ENCODE measurements at regions not wholly inside any gene's neighbourhood (a gene's known extent, or its start where the extent isn't known, plus 50 kb on each side); places are given as distances from the start of the nearest gene placed in this dataset.

DNA sequence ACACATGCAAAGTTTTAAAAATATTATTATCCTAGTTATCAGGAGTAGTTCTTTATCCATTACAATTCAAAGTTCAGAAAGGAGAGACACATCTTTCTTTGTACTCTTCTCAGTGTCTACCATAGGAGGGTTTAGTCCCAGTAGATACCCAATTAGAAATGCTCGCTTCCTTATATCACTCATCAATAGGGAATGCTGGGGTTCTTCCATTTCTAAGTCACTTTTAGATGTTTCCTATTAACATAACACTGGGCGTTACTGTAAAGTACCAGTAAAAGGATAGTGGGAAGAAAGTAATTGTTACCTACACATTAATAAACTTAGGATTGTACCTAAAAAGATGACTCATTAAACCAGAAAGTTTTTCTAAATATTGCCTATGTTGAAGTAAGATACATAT is 348.3 kb upstream of the CDH6 start:
- ATAC-seq = no peak

DNA sequence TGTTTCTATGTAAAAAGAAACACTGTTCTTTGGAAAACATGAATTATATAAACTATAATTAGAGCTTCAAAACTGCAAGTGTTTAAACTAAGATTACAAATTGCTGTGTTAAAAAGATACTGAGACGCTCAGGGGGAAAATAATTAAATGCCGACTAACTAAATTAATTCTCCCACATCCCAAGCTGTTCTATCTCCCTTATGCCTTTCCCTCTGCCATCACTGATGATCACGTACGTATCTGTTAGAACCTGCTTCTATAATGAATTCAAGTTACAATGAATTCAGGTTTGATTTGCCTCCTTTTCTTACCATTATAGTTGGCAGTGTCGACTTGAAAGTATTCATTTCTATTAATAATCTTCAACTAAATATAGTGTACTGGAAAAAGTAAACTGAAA is 349.9 kb upstream of the CDH6 start:
- ATAC-seq = no peak

DNA sequence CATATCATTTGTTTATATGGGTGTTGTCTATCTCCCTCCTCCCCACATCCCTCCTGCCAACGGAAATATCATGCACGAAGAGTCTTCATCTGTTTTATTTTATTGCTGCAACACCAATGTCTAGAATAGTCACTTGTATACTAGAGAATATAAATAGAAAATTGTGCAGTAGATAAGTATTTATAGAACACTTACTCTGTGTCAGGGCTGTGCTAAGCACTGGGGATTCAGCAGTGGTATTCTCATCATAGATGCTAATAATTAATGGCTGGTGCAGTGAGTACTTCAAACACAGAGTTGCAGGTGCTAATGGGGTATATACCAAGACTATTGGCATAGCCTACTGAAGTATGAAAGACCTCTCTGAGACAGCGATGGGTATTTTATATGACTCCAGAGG is 353.5 kb upstream of the CDH6 start:
- no peak for ATAC-seq

DNA sequence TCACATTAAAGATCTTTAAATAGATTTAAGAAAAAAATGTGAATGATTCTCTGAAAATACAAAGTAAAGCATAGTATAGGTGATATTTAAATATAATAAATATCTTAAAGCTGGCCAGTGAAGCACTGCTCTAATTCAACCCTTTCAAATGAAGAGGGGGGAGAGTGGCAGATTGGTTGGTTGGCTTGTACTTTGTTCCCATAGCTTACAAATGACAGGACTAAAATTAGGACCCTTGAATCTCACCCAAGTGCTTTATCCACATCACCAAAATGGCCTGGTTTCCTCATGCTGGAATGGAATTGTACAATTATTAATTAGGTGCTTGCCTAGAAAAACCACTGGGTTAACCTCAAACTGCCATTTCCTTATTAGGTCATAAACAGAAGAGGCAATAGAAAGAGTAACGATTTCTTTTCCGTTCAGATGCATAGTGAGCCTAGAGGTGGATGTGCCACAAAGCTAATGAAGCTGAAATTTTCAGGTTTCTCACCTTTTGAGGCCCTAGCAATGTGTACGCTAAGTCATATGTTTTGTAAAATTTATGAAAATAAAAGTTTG is 354.5 kb upstream of the CDH6 start:
- ATAC-seq = no peak

DNA sequence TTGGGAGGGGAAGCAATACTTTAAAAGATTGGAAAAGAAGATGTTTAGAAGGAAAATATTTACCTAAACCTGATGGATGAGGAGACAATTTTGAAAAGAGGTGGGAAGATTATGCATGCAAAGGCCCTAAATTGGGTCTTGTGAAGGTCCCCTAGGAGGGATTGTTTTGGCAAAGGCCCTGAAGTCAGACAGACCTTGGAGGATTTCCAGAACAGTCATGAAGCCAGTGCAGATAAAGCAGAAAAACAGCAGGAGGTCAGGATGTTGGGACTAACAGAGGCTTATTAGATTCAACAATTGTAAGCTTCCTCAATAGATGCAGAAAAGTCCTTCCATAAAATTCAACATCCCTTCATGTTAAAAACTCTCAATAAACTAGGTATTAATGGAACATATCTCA is 361.0 kb upstream of the CDH6 start:
- ATAC-seq = no peak

DNA sequence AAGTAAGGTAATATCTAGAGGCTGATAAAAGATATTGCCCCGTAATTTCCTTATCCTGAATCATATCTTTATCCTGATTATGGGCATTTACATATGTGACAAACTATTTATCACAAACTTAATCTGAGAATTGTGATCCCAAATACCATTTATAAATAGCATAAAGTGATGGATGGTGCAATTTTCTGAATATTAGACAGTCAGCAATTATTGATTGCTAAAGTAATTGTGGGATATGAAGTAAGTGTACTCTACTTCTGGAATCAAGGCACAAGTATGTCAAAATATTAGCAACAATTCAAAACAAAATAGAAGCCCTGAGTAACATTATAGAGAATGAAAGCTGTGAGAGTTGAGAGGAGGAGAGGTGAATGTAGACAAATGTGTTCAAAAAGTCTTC is 361.9 kb upstream of the CDH6 start:
- ATAC-seq = no peak

DNA sequence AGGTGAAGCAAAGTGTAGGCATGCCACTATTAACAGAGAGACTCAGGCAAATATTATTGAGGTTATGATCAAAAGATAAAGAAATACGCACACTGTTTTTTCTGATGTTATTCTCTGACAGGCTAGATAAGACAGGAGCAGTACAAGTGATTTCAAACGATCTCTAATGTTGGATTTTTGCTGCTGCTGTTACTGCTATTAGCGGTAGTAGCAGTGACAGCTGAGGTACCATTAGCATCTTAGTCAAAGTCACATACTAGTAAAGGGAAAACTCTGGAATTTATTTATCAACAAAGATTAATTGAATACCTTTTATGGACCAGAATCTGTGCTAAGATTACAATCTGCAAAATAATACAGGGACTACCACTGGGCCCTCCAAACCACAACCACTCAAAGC is 362.4 kb upstream of the CDH6 start:
- ATAC-seq = no peak

DNA sequence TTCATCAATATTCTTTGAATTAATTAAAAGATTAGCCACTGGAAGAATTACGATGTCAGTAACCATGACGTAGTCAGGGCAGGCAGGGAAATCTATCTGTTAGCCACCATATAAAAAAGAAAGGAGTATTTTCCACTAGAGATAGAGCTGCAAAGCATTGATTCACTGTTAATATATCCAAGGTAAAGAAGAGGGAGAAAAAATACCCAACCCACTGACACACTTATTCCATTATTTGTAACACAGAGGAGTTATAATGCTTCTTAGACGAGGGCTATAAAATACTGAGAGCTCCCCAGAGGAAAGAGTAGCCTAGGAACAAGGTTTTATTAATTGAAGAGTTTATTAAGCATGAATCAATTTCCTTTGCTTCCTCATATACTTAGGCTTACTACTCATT is 382.2 kb upstream of the CDH6 start:
- ATAC-seq = no peak

DNA sequence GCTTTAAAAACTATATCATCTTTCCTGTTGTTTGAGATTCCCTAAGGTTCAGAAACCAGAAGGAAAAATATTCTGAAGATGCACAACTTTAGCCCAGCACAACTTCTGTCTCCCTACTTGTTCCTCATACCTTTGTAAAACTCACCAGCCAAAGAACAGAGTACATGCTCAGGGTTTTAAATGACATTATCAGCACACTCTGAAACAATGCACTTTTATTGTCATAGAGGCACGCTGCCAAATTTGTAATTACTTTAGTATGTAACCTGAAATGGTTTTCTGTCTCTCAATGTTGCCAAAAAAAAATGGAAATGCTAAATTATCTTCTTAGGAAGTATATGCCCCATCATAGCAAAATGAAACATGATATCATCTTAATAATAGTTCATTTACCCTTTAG is 383.6 kb upstream of the CDH6 start:
- ATAC-seq = no peak

DNA sequence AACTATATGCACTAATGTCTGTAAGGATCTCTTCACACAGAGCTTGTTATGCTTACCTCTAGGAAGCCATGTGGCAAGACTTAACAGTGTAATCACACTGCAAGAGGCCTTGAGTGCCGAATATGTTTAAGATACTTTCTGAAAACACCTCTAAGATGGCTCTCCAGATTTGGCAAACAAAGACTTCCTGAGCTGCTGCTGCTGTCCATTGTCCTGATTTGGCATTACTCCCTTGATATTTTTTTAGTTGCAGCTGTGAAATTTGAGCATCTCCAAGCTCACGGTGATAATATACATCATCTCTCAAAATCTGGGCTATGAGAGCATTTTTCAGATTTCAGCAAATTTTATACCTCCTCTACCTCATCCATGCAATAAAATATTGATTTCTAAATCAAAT is 384.5 kb upstream of the CDH6 start:
- no peak for ATAC-seq

DNA sequence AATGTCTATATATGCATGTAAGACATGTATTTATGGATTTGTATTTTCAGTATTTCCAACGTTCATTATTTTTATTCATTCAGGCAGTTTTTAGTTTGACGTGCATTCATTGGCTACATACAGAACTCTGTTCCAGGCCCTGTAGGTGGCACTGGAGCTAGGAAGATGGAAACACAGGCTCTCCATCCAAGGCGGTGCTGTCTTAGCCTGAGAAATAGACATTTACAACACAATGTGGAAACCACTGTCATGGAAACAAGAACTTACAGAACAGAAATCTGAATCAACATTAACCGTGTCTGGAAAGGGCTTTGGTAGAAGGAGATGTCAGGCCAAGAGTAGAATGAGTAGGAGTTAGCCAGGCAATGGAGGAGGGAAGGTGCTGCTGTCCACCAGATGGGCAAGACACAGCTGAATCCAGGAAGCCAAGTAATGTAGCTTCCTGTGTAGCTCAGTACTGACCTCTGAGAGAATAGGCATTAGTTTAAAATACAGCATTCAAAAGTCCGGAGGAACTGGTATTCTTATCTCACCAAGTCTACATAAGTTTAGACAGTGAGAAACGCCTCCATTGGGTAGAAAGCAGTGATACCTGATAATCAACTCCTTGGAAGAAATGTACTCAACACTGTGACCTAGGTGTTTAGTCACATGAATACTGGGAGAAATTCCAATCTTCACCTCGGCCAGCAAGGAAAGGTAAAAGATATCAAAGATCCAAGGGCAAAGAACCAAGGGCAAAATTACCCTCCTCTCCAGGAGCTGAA is 388.6 kb upstream of the CDH6 start:
- no peak for ATAC-seq

DNA sequence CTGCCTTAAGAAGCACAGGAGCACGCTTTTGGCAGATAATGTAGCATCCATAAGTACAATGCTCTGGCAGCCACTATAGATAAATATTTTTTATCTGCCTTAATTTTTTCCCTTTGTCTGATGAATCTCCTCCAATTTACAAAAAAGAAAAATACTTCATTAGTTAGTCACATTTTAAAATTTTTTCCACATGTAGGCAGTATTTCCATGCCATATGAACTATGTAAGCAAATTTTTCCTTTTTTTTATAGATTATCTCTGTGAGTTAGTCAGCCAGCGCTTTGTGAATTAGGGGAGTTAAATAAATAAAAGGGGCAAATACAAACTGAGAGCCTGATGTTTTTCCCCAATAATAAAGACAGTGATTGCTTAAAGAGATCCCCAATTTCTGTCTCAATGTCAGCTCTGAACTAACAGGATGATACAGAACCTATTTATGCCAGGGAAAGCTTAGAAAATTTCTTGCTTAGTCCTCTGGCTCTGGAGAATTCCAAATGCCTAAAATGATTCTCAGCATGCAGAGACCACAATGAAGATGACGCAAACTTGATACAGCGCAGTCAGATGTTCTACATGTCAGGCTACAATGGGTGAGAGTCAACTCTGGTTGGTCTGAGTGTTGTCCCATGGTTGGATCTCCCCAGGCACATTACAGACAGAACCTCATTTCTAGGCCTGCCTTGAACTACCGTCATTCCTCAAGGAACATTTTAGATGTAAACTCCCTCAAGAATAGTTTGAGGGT is 390.4 kb upstream of the CDH6 start:
- no peak for ATAC-seq

DNA sequence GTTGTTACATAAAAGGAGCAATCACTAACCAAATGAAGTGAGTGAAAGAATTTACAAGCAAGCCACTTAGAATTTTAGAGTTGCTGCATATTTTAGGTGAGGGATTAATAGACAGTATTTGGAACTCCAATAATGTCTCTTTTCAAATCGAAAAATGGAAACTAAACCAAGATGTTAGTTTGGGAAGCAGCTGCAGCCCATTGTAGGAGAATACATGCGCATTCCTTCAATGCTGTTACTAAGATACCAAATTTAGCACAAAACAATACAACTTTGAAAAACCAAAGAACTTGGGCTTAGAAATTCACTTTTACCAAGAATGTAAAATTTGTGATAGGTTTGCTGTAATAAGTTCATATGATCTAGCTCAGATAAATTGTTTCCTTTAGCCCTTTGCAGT is 411.8 kb upstream of the CDH6 start:
- ATAC-seq = no peak

DNA sequence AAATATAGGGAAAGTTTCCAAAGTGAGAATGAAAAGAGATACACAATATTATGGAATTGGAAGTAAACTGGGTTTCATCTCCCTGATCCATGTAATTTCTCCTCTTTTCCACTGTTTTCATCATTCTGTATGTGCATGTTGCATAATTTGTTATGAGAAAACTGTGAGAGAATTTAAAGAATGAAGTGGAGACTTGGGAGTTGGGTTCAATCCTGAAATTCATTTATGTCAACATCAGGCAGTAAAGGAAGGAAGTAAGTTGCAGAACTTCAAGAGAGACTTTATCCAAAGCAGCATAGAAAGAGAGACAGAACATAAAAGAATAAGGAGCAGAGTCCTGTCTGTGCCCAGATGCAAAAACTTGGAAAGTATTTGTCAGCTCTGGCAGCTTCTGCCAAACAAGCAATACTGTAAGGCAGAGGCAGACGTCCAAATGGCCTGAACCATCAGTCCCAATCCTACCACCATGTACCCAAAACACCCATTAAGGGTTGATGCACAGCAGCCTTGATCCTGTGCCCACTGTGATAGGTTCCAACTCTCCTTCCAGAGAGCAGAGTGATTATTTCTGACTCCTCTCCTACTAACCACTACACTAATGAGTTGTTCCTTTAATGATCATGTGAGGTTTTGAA is 425.3 kb upstream of the CDH6 start:
- ATAC-seq = no peak

DNA sequence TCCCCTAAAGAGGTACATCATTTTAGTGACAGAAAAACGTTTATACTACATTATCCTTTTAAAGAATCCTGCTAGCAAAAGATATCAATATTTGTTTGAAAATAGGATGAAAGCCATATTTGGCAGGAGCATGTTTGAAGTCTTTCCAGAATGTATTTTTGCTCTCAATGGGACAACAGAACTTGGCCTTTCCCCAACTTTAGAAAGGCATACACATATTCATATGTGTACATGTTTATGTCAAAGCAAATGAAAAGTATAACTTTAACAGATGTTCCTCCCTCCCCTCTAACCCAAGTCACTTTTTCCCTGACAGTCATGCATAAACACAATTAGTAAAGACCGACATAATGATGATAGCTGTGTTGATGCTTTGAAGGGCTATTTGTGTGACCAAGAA is 427.8 kb upstream of the CDH6 start:
- ATAC-seq = no peak

DNA sequence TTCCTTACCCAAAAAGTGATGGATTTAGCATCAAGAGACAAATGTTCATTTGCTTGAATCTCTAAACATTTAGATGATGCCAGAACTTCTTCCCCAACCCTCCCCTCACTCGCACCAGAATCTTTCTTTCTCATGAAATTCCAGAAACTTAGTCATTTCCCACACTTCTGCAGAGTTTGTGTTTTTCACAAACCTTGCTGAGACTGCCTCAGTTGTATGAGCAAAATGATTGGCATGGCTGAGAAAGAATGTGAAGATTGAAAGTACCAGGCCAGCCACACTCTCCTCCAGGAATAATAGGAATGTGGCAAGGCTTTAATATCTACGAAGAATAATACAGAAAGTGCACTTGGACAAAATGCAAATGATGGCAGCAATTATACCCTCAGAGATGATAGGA is 428.3 kb upstream of the CDH6 start:
- ATAC-seq = no peak

DNA sequence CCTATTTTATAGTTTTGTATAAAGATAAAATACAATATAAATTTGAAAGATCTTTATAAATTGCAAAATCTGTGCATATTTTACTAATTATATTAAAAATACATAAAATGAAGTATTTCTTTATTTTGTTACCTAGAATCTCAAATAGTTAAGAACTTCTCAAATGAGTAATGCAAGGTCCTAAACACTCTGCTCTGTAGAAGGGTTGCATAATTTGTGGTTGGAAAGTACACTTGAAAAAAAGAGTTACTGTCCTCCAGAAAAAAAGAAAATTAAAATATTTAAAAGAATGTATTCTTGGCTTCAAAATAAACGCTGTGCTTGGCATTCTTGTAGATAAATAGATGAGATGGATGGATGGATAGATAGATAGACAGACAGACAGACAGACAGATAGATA is 428.8 kb upstream of the CDH6 start:
- no peak for ATAC-seq

DNA sequence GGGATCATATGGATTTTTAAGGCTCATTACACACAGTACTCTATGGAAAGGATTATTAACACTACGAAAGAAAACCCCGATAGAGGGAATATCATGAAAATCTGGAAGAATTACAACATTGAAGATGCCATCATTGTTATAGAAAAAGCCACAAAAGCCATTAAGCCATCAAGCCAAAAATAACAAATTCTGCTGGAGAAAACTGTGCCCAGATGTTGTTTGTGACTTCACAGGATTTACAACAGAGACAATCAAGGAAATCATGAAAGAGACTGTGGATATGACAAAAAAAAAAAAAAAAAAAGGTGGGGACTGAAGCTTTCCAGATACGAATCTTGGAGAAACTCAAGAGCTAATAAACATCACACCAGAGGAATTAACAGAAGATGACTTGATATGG is 433.8 kb upstream of the CDH6 start:
- no peak for ATAC-seq

DNA sequence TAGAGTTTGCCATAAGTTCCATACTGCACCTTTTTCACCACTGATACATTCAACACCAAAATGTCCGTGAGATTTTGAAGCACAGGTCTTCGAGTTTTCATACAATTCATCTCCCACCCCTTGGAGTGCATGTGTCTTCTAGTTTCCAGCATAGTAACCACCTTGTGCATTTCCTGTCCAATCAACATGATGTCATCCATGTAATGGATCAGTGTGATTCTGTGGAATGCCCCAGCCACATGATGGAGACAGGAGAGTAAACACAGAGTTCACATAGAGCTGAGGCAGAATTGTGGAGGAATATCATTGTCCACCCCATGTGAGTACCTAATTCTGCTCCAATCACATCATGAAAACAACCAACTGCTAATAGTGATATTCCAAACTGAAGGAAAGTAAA is 441.5 kb upstream of the CDH6 start:
- no peak for ATAC-seq

DNA sequence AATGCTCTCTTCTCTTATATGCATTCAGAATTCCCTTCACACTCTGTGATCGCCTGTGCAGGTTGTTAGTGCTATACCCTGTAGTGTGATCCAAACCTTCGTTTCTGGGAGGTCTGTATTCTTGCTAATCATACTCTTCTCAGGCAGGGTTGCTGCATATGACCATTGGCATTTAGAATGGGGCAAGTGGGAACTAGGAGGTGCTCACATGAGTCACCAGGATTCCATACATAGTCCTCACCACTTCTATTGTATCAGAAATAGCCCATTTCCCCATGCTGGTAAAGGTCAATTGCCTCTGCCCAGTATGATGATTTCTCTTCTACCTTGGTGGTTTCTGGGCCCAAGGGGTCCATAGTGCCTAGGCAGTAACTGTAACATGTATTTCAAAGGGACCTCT is 443.5 kb upstream of the CDH6 start:
- ATAC-seq = no peak

DNA sequence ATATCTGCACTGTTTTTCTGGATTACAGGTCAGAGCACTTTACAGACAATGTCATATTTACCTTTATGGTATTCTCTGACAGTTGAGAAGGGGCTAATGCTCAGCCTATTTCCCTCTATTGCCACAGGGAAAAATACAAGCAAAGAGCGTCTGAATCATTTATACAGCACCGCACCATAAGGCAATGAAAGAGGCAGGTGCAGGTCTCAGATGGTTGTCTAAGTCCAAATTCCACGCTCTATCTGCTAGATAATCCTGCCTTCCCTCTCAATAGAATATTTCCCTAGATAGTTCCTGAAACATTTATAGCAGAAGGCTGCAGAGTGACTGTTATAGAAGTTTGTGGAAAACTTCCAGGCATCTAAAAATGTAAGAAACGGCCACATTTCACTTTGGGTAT is 446.1 kb upstream of the CDH6 start:
- no peak for ATAC-seq

DNA sequence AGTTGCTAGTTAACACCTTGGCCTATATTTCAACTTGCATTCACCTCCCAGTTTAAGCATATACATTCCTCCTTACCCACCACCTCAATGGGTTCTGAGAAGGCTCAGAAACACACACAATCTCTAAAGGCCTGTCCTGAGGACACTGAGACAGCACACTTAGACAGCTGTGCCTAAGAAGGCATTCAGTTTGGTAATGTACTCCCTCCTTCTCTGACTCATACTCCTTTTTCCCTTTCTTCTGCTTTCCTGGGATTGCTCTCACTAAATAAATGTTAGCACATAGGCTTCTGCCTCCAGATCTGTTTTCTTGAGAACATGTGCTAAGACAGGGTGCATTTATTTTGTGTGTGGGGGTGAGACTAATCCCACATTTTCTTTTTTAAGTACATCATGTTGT is 456.8 kb upstream of the CDH6 start:
- no peak for ATAC-seq

DNA sequence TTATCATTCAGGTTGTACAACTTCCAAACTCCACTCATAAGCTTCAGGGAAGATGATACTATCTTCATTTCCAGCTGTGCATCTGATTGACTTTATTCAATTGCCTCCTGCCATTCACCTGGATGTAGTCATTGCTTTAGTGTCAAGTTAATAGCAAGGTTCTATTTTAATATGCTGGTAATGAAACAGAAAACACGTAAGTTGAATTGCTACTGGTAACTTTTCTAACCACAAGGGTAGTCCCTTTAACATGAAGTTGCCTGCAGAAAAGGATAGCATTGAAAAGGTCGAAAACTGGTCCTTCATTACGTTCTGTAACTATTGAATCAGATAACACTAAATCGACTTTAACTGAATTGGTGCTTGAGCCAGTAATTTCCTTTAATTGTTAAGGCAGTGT is 459.4 kb upstream of the CDH6 start:
- ATAC-seq = no peak

DNA sequence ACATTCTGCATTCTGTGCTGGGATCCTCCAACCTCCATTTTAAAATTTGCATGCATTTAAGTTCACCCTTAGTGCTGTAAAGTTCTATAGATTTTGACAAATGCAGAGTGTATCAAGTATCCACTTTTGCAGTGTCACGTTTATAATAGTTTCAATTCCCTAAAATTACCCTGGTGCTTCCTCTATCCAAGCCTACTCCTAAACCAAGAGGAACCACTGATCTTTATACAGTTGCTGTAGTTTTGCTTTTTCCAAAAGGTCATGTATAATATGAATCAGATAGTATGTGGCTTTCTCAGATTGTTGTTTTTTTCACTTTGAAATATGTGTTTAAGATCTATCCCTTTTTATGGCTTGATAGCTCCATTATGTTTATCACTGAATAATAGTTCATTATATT is 468.4 kb upstream of the CDH6 start:
- ATAC-seq = no peak
